CD4-positive, CD25-positive, alpha-beta regulatory T cell (primary cell): ENCODE measurements at regions not wholly inside any gene's neighbourhood (a gene's known extent, or its start where the extent isn't known, plus 50 kb on each side); places are given as distances from the start of the nearest gene placed in this dataset.

Source experiments
- ATAC-seq, 2 donors: fragments of 150-1000 bp; cut with Tn5 transposase; one replicate each; pipeline ENCODE4 v1.10.0; 2021; ENCODE audit warnings: low read depth in 2 of 2, moderate number of reproducible peaks in 2 of 2, moderate library complexity in 1 of 2
- DNase-seq, 3 donors: peaks; one replicate each; pipeline versions ENCODE4 v3.0.0 to v3.0.0-alpha.2; 2012 to 2022; ENCODE audit warnings: mixed read lengths in 1 of 3
- H3K27ac ChIP-seq: one replicate; pipeline ENCODE4 v1.7.0; 2013; ENCODE audit warnings: mild to moderate bottlenecking, low read length; ENCODE audit not compliant: insufficient read depth, poor library complexity, severe bottlenecking
- H3K27me3 ChIP-seq: one replicate; pipeline ENCODE4 v1.7.0; 2013; ENCODE audit warnings: low read length; ENCODE audit not compliant: control insufficient read depth, insufficient read depth
- H3K36me3 ChIP-seq: one replicate; pipeline ENCODE4 v1.7.0; 2013; ENCODE audit warnings: mild to moderate bottlenecking, low read length, moderate library complexity; ENCODE audit not compliant: control insufficient read depth, insufficient read depth
- H3K4me1 ChIP-seq: 2 replicates; pipeline ENCODE4 v1.7.0; 2013; ENCODE audit warnings: mild to moderate bottlenecking, low read length; ENCODE audit not compliant: insufficient read depth, control insufficient read depth, poor library complexity, severe bottlenecking
- H3K4me3 ChIP-seq: one replicate; pipeline ENCODE4 v1.7.0; 2013; ENCODE audit warnings: low read depth, mild to moderate bottlenecking, low read length, moderate library complexity
- H3K9me3 ChIP-seq, 2 experiments: 1 replicate in 1 of 2; 2 replicates in 1 of 2; pipeline ENCODE4 v1.7.0; 2013; ENCODE audit warnings: low read length in 2 of 2, mild to moderate bottlenecking in 1 of 2, moderate library complexity in 1 of 2; ENCODE audit not compliant: control insufficient read depth in 2 of 2
- H3K27ac Mint-ChIP-seq, 3 donors: one replicate each; pipeline ENCODE4 v1.8.0; 2020 to 2022; ENCODE audit warnings: mild to moderate bottlenecking in 3 of 3, mixed read lengths in 3 of 3, moderate library complexity in 2 of 3
- H3K27me3 Mint-ChIP-seq: one replicate; pipeline ENCODE4 v1.8.0; 2022; ENCODE audit warnings: mild to moderate bottlenecking, mixed read lengths
- H3K36me3 Mint-ChIP-seq: one replicate; pipeline ENCODE4 v1.8.0; 2020; ENCODE audit warnings: mixed read lengths
- H3K4me1 Mint-ChIP-seq, 4 donors: one replicate each; pipeline ENCODE4 v1.8.0; 2020 to 2022; ENCODE audit warnings: mixed read lengths in 4 of 4, mild to moderate bottlenecking in 1 of 4
- H3K4me3 Mint-ChIP-seq, 4 donors: one replicate each; pipeline ENCODE4 v1.8.0; 2020 to 2022; ENCODE audit warnings: mild to moderate bottlenecking in 4 of 4, mixed read lengths in 4 of 4, moderate library complexity in 3 of 4
- H3K9me3 Mint-ChIP-seq, 7 donors: one replicate each; pipeline ENCODE4 v1.8.0; 2020 to 2022; ENCODE audit warnings: mixed read lengths in 7 of 7, mild to moderate bottlenecking in 3 of 7, moderate library complexity in 2 of 7

DNA sequence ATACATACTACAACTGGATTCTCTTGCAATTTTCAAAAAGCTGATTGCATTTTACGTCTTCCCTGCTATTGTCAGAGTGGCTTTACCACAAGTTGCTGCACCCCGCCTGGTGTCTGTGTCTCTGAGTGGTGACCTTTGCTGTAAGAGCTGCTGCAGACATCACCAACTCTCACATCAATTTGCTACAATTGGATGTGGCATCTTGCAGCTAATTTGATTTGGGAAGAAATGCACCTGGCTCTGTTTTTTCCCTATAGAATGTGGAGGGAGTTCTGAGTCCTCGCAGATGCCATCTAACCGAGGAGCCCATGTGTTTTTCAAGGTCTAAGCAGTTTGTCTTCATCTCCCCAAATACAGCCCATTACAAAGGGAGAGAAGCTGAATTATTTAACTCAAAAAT is 73.8 kb upstream of the PHOX2B start:
- peaks cover 0 to 2% (median 0%) of the 10 kb centered on the region in 7 donors for H3K9me3 Mint-ChIP-seq
- H3K27ac Mint-ChIP-seq = no peak overlapping the region
- H3K4me1 ChIP-seq = no peaks in the 10 kb centered on the region
- no peak overlapping the region for H3K4me3 ChIP-seq
- ATAC-seq (no peak), DNase-seq (no peak)
- peaks cover 5% of the 10 kb centered on the region for H3K27me3 ChIP-seq
- H3K36me3 ChIP-seq = no peaks in the 10 kb centered on the region
- no peaks in the 10 kb centered on the region for H3K4me1 Mint-ChIP-seq
- no peaks in the 10 kb centered on the region for H3K36me3 Mint-ChIP-seq
- peaks cover 12% of the 10 kb centered on the region for H3K27me3 Mint-ChIP-seq
- no peak overlapping the region for H3K4me3 Mint-ChIP-seq
- no peak overlapping the region for H3K27ac ChIP-seq
- H3K9me3 ChIP-seq = no peaks in the 10 kb centered on the region

DNA sequence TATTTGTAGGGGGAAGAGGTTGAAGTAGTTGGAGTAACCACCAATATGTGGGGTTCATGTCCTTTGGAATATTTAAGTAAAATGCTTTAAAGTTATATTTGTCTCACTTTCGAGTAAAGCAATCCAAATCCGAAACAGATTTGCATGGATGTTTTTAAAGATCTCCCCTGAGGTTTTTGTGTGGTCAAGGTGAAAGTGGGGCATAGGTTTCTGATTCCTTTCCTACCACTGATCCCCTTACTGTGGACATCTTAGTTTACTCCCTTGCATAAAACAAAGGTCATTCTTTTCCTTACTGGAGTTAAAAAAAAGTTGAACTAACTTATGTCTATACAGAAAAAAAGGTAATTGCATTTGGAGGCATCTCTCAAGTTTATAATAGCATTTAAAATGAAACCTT is 71.9 kb upstream of the PHOX2B start:
- H3K27me3 ChIP-seq = peaks cover 5% of the 10 kb centered on the region
- H3K9me3 Mint-ChIP-seq = peaks cover 0 to 1% (median 0%) of the 10 kb centered on the region in 7 donors
- H3K4me1 Mint-ChIP-seq = no peaks in the 10 kb centered on the region

GRCh38 chr4:41819621-41820020 is 71.1 kb upstream of the PHOX2B start:
- H3K9me3 Mint-ChIP-seq = peaks cover 0 to 2% (median 0%) of the 10 kb centered on the region in 7 donors
- no peaks in the 10 kb centered on the region for H3K36me3 Mint-ChIP-seq
- ATAC-seq (no peak), DNase-seq (no peak)
- no peak overlapping the region for H3K4me3 Mint-ChIP-seq
- no peak overlapping the region for H3K27ac Mint-ChIP-seq
- no peak overlapping the region for H3K4me3 ChIP-seq
- H3K27me3 Mint-ChIP-seq = peaks cover 17% of the 10 kb centered on the region
- H3K27me3 ChIP-seq = peaks cover 5% of the 10 kb centered on the region
- H3K9me3 ChIP-seq = no peaks in the 10 kb centered on the region
- H3K4me1 ChIP-seq = no peaks in the 10 kb centered on the region
- no peaks in the 10 kb centered on the region for H3K4me1 Mint-ChIP-seq
- H3K36me3 ChIP-seq = no peaks in the 10 kb centered on the region
- H3K27ac ChIP-seq = no peak overlapping the region

More for the DNA sequence above, 71.9 kb upstream of the PHOX2B start:
- Histone ChIP-seq H3K36me3 (no peaks in the 10 kb centered on the region), H3K4me3 (no peak overlapping the region), H3K27ac (no peak overlapping the region), H3K4me1 (no peaks in the 10 kb centered on the region), H3K9me3 (no peaks in the 10 kb centered on the region)
- no peak for ATAC-seq
- Mint-ChIP-seq H3K36me3 (no peaks in the 10 kb centered on the region), H3K27me3 (peaks cover 17% of the 10 kb centered on the region), H3K4me3 (no peak overlapping the region), H3K27ac (no peak overlapping the region)
- DNase-seq = no peak

DNA sequence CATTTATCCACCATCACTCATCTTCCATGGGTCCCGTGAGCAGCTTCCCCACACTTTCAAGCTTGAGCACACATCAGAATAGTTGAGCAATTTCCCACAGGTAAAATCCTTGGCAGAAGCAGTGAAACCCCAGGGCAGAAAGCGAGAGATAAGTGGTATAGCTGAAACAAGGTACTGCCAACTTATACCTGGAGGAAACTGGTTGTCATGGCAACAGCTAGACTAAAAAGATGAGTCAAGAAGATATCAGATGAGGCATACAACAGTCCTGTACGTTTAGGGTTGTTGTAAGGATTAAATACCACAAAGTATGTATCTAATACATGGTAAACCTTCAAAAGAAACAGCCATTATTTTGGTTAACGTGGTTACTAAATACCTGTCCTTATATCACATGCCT is 66.9 kb upstream of the PHOX2B start:
- Histone ChIP-seq H3K9me3 (no peaks in the 10 kb centered on the region), H3K36me3 (no peaks in the 10 kb centered on the region), H3K4me3 (no peak overlapping the region), H3K4me1 (no peaks in the 10 kb centered on the region), H3K27ac (no peak overlapping the region), H3K27me3 (no peaks in the 10 kb centered on the region)
- no peak overlapping the region for H3K27ac Mint-ChIP-seq
- ATAC-seq = no peak
- peaks cover 0 to 5% (median 1%) of the 10 kb centered on the region in 7 donors for H3K9me3 Mint-ChIP-seq
- H3K4me1 Mint-ChIP-seq = no peaks in the 10 kb centered on the region
- peak in 1 of 3 donors; percentile 7 for DNase-seq
- no peak overlapping the region for H3K4me3 Mint-ChIP-seq
- H3K36me3 Mint-ChIP-seq = no peaks in the 10 kb centered on the region
- H3K27me3 Mint-ChIP-seq = peaks cover 8% of the 10 kb centered on the region

DNA sequence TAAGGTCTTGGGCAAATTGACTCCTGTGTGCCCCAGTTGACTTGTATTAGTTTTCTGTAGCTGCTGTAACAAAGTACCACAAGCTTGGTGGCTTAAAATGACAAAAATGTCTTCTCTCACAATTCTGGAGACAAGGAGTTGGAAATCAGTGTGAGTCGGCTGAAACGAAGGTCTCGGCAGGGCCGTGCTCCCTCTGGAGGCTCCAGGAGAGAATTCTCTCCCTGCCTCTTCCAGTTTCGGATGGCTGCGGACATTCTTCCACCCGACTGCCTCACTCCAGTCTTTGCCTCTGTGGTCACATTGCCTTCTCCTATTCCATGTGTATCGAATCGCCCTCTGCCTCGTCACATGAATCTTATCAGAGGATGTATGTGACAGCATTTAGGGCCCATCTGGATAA is 66.0 kb upstream of the PHOX2B start:
- peaks cover 0 to 5% (median 1%) of the 10 kb centered on the region in 7 donors for H3K9me3 Mint-ChIP-seq

DNA sequence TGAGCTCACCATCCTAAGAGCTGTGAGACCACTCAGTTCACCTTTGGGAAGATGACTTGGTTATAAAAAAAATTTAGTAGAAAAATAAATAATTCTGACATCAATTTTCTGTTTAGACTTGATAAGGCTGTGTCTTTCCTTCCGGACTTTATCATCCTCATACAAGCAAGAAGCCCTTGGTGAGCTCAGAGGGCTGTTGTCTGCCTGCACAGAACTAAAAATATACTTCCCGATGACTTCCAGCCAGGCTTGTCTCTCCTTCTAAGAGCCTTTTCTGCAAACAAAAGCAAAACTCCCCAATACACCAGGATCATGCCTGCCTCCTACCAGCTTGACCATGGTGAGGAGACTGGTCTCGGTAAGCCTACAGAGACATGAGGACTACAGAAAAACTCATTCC is 58.3 kb upstream of the PHOX2B start:
- Histone ChIP-seq H3K36me3 (no peaks in the 10 kb centered on the region), H3K9me3 (no peaks in the 10 kb centered on the region), H3K27me3 (peaks cover 3% of the 10 kb centered on the region), H3K27ac (no peak overlapping the region), H3K4me3 (no peak overlapping the region), H3K4me1 (no peaks in the 10 kb centered on the region)
- Mint-ChIP-seq H3K27ac (no peak overlapping the region), H3K36me3 (no peaks in the 10 kb centered on the region), H3K27me3 (peaks cover 5% of the 10 kb centered on the region), H3K4me3 (no peak overlapping the region), H3K9me3 (peaks cover 0 to 3% (median 3%) of the 10 kb centered on the region in 7 donors), H3K4me1 (no peaks in the 10 kb centered on the region)
- ATAC-seq (no peak), DNase-seq (no peak)

More for the DNA sequence above, 66.0 kb upstream of the PHOX2B start:
- H3K4me1 Mint-ChIP-seq = no peaks in the 10 kb centered on the region
- no peak overlapping the region for H3K27ac Mint-ChIP-seq
- no peaks in the 10 kb centered on the region for H3K36me3 ChIP-seq
- no peak overlapping the region for H3K4me3 Mint-ChIP-seq
- peaks cover 8% of the 10 kb centered on the region for H3K27me3 Mint-ChIP-seq
- H3K27me3 ChIP-seq = no peaks in the 10 kb centered on the region
- H3K36me3 Mint-ChIP-seq = no peaks in the 10 kb centered on the region
- no peak overlapping the region for H3K27ac ChIP-seq
- H3K4me1 ChIP-seq = no peaks in the 10 kb centered on the region
- H3K4me3 ChIP-seq = no peak overlapping the region
- DNase-seq (no peak), ATAC-seq (no peak)
- H3K9me3 ChIP-seq = no peaks in the 10 kb centered on the region

GRCh38 chr4:41802590-41802989 is 54.1 kb upstream of the PHOX2B start:
- peaks cover 5% of the 10 kb centered on the region for H3K27me3 Mint-ChIP-seq
- Histone ChIP-seq H3K4me1 (no peaks in the 10 kb centered on the region), H3K36me3 (no peaks in the 10 kb centered on the region), H3K27me3 (no peaks in the 10 kb centered on the region), H3K27ac (no peak overlapping the region), H3K4me3 (no peak overlapping the region), H3K9me3 (no peaks in the 10 kb centered on the region)
- DNase-seq (no peak), ATAC-seq (no peak)
- H3K27ac Mint-ChIP-seq = no peak overlapping the region
- no peaks in the 10 kb centered on the region for H3K4me1 Mint-ChIP-seq
- no peaks in the 10 kb centered on the region for H3K36me3 Mint-ChIP-seq
- peaks cover 0 to 4% (median 3%) of the 10 kb centered on the region in 7 donors for H3K9me3 Mint-ChIP-seq
- H3K4me3 Mint-ChIP-seq = no peak overlapping the region

DNA sequence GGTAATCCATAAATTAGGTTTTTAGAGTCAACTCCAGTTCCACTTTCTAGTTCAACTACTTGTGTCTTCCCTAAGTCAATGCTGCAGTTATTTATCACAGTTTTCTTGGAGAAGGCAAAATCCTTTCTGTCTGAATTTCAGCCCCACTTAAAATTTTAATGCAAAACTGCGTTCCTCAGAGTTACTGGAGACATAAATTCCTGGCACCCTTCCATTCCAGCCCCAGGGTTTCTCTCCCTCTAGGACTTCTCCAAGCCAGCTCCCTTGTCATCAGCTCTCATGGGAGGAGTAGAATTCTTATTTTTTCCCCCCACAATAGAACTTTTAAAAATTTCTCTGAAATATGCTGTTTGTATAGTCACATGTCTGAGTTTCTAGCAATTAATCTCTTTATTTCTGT is 50.6 kb upstream of the PHOX2B start:
- Mint-ChIP-seq H3K4me3 (no peak overlapping the region), H3K9me3 (peaks cover 0 to 4% (median 0%) of the 10 kb centered on the region in 7 donors), H3K4me1 (no peaks in the 10 kb centered on the region), H3K27ac (no peak overlapping the region), H3K36me3 (no peaks in the 10 kb centered on the region), H3K27me3 (no peaks in the 10 kb centered on the region)
- Histone ChIP-seq H3K36me3 (no peaks in the 10 kb centered on the region), H3K4me3 (no peak overlapping the region), H3K4me1 (no peaks in the 10 kb centered on the region), H3K27ac (no peak overlapping the region), H3K9me3 (no peaks in the 10 kb centered on the region), H3K27me3 (no peaks in the 10 kb centered on the region)
- DNase-seq (no peak), ATAC-seq (no peak)
